Neural cell (in vitro differentiated cells): ENCODE measurements at regions not wholly inside any gene's neighbourhood (a gene's known extent, or its start where the extent isn't known, plus 50 kb on each side); places are given as distances from the start of the nearest gene placed in this dataset.
A peak's percentile ranks its signal among the peaks of the same experiment; 100 is the strongest.

Experiments used
- H2AFZ ChIP-seq: fragments of 200-600, 300-800 bp; sonication (generic), shearing (Covaris generic); 2 replicates; pipeline ENCODE4 v1.6.0; 2014; ENCODE audit warnings: low read depth, mild to moderate bottlenecking, antibody characterized with exemption, low read length, moderate library complexity
- H3F3A ChIP-seq: fragments of 200-600 bp; shearing (Covaris generic); 2 replicates; pipeline ENCODE4 v1.6.1; 2016; ENCODE audit warnings: mild to moderate bottlenecking, moderate library complexity, mixed read lengths, antibody characterized with exemption, low read length; ENCODE audit not compliant: insufficient read depth, poor library complexity, severe bottlenecking
- H3K27ac ChIP-seq: fragments of 200-600, 300-800 bp; sonication (generic), shearing (Covaris generic); 2 replicates; pipeline ENCODE4 v1.5.1; 2014; ENCODE audit warnings: mild to moderate bottlenecking, low read length, moderate library complexity
- H3K27me3 ChIP-seq: fragments of 300-800, 200-600 bp; sonication (generic), shearing (Covaris generic); 2 replicates; pipeline ENCODE4 v1.6.0; 2014; ENCODE audit warnings: mild to moderate bottlenecking, low read depth, low read length, moderate library complexity; ENCODE audit not compliant: insufficient read depth
- H3K36me3 ChIP-seq: fragments of 300-800, 200-600 bp; sonication (generic), shearing (Covaris generic); 2 replicates; pipeline ENCODE4 v1.5.1; 2014; ENCODE audit warnings: mild to moderate bottlenecking, antibody characterized with exemption, low read length, moderate library complexity; ENCODE audit not compliant: insufficient read depth
- H3K4me2 ChIP-seq: fragments of 300-800, 200-600 bp; sonication (generic), shearing (Covaris generic); 2 replicates; pipeline ENCODE4 v1.6.0; 2014; ENCODE audit warnings: mild to moderate bottlenecking, low read length
- H3K4me3 ChIP-seq: fragments of 300-800, 200-600 bp; sonication (generic), shearing (Covaris generic); 2 replicates; pipeline ENCODE4 v1.5.1; 2014; ENCODE audit warnings: mild to moderate bottlenecking, low read length, moderate library complexity
- H3K79me2 ChIP-seq: fragments of 200-600 bp; shearing (Covaris generic); replicated peaks from 2 replicates; pipeline ENCODE4 v1.6.0; 2014; ENCODE audit warnings: mild to moderate bottlenecking, low read length, moderate library complexity; ENCODE audit not compliant: insufficient read depth
- H3K9ac ChIP-seq: fragments of 300-800, 200-600 bp; sonication (generic), shearing (Covaris generic); 2 replicates; pipeline ENCODE4 v1.6.1; 2016; ENCODE audit warnings: mild to moderate bottlenecking, low read length, mixed read lengths
- H3K9me2 ChIP-seq: fragments of 200-600 bp; shearing (Covaris generic); 2 replicates; pipeline ENCODE4 v1.6.1; 2016; ENCODE audit warnings: mild to moderate bottlenecking, low read length, mixed read lengths; ENCODE audit not compliant: insufficient read depth
- H3K9me3 ChIP-seq: fragments of 200-600, 300-800 bp; sonication (generic), shearing (Covaris generic); 2 replicates; pipeline ENCODE4 v1.6.1; 2016; ENCODE audit warnings: mild to moderate bottlenecking, mixed run types, low read length, moderate library complexity, mixed read lengths
- H4K20me1 ChIP-seq: fragments of 200-600 bp; shearing (Covaris generic); 2 replicates; pipeline ENCODE4 v1.6.1; 2016; ENCODE audit warnings: mild to moderate bottlenecking, mixed run types; ENCODE audit not compliant: insufficient read depth
- EP300 ChIP-seq: fragments of 450-650 bp; conservative IDR thresholded peaks from 2 replicates; pipeline ENCODE4 v1.6.1; 2014; ENCODE audit warnings: antibody characterized with exemption, mild to moderate bottlenecking, moderate library complexity; ENCODE audit not compliant: poor library complexity, severe bottlenecking
- EZH2 ChIP-seq: fragments of 200-600, 300-800 bp; shearing (Covaris generic), sonication (generic); IDR thresholded peaks from 2 replicates; pipeline ENCODE4 v1.6.1; 2014; ENCODE audit warnings: antibody characterized with exemption, low read length, borderline replicate concordance, mild to moderate bottlenecking; ENCODE audit not compliant: insufficient read depth, poor library complexity, severe bottlenecking
- MXI1 ChIP-seq: fragments of 450-650 bp; conservative IDR thresholded peaks from 2 replicates; pipeline ENCODE4 v1.6.1; 2014; ENCODE audit warnings: antibody characterized with exemption, mild to moderate bottlenecking; ENCODE audit not compliant: poor library complexity, severe bottlenecking
- POLR2AphosphoS5 ChIP-seq: IDR thresholded peaks from 2 replicates; pipeline ENCODE4 v1.6.1; 2012
- RAD21 ChIP-seq: fragments of 450-650 bp; conservative IDR thresholded peaks from 2 replicates; pipeline ENCODE4 v1.6.1; 2014; ENCODE audit warnings: antibody characterized with exemption, mild to moderate bottlenecking, moderate library complexity
- SMC3 ChIP-seq: fragments of 450-650 bp; conservative IDR thresholded peaks from 2 replicates; pipeline ENCODE4 v1.6.1; 2014; ENCODE audit warnings: antibody characterized with exemption, mild to moderate bottlenecking, moderate library complexity; ENCODE audit not compliant: poor library complexity
- TAF1 ChIP-seq: IDR thresholded peaks from 2 replicates; pipeline ENCODE4 v1.6.1; 2012; ENCODE audit warnings: low read depth
- TF ChIP-seq, protein P1 (sequence below): IDR thresholded peaks from 2 replicates; pipeline ENCODE4 v1.6.1; 2012; ENCODE audit warnings: borderline replicate concordance
- TF ChIP-seq, protein P2 (sequence below): fragments of 450-650 bp; IDR thresholded peaks from 2 replicates; pipeline ENCODE4 v1.5.1; 2014; ENCODE audit warnings: antibody characterized with exemption, mild to moderate bottlenecking, moderate library complexity; ENCODE audit not compliant: poor library complexity, severe bottlenecking

DNA sequence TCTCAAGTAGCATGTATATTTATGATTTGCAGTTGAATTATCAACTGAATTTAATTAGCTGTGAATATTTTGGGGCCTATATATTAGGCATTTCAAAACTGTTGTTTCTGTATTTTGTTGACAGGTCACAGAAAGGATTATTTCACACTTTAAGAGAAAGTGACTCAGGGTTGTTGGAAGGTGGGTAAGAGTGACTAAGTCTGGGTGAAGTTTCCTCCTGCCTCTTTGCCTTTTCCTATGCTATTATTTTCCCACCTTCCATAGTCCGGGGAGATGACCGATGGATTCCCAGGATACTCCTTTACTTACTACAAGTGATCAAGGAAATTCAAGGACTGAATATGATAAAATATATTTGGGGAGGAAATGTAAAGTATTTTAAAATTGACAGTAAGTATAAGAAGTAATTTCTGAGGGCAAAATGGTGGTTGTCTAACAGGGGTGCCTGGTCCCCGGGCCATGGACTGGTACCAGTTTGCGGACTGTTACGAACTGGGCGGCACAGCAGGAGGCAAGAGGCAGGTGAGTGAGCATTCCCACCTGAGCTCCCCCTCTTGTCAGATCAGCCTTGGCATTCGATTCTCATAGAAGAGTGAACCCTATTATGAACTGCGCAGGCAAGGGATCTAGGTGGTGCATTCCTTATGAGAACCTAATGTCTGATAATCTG, 175.5 kb upstream of the GPRIN3 start:
- TF ChIP-seq, protein P1, sequence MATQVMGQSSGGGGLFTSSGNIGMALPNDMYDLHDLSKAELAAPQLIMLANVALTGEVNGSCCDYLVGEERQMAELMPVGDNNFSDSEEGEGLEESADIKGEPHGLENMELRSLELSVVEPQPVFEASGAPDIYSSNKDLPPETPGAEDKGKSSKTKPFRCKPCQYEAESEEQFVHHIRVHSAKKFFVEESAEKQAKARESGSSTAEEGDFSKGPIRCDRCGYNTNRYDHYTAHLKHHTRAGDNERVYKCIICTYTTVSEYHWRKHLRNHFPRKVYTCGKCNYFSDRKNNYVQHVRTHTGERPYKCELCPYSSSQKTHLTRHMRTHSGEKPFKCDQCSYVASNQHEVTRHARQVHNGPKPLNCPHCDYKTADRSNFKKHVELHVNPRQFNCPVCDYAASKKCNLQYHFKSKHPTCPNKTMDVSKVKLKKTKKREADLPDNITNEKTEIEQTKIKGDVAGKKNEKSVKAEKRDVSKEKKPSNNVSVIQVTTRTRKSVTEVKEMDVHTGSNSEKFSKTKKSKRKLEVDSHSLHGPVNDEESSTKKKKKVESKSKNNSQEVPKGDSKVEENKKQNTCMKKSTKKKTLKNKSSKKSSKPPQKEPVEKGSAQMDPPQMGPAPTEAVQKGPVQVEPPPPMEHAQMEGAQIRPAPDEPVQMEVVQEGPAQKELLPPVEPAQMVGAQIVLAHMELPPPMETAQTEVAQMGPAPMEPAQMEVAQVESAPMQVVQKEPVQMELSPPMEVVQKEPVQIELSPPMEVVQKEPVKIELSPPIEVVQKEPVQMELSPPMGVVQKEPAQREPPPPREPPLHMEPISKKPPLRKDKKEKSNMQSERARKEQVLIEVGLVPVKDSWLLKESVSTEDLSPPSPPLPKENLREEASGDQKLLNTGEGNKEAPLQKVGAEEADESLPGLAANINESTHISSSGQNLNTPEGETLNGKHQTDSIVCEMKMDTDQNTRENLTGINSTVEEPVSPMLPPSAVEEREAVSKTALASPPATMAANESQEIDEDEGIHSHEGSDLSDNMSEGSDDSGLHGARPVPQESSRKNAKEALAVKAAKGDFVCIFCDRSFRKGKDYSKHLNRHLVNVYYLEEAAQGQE, result no peak
- no peak for TF ChIP-seq TAF1
- no peak for TF ChIP-seq EP300
- H3K9ac ChIP-seq, result no peak overlapping the region

DNA sequence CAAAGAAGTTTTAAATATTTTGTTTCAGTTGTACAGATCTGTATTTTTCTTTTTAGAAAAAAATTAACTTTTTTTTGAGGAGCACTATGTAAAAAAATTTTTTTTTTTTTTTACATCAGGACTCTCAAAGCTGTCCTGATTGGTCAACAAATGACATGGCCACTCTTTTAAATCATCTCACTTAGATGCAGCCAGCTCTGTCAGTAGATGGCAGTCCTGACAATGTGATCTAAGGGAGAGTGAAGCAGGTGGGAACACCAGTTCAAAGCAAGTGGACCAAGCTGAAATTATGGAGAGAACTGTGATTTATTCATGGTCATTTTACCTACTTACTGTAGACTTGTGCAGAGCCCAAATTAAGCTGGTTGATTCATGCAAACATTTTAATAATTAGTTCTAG, 174.7 kb upstream of the GPRIN3 start:
- Histone ChIP-seq H3K79me2 (no peaks in the 10 kb centered on the region), H3K36me3 (no peaks in the 10 kb centered on the region), H3F3A (no peaks in the 10 kb centered on the region), H4K20me1 (no peaks in the 10 kb centered on the region), H3K9me3 (no peaks in the 10 kb centered on the region), H3K27me3 (no peaks in the 10 kb centered on the region), H3K9me2 (no peaks in the 10 kb centered on the region), H2AFZ (no peak overlapping the region), H3K9ac (no peak overlapping the region), H3K4me2 (no peak overlapping the region), H3K4me3 (no peak overlapping the region), H3K27ac (no peak overlapping the region)
- TF ChIP-seq POLR2AphosphoS5 (no peak), TAF1 (no peak), RAD21 (peak; percentile 34), EP300 (no peak), MXI1 (no peak)
- TF ChIP-seq, protein P2, sequence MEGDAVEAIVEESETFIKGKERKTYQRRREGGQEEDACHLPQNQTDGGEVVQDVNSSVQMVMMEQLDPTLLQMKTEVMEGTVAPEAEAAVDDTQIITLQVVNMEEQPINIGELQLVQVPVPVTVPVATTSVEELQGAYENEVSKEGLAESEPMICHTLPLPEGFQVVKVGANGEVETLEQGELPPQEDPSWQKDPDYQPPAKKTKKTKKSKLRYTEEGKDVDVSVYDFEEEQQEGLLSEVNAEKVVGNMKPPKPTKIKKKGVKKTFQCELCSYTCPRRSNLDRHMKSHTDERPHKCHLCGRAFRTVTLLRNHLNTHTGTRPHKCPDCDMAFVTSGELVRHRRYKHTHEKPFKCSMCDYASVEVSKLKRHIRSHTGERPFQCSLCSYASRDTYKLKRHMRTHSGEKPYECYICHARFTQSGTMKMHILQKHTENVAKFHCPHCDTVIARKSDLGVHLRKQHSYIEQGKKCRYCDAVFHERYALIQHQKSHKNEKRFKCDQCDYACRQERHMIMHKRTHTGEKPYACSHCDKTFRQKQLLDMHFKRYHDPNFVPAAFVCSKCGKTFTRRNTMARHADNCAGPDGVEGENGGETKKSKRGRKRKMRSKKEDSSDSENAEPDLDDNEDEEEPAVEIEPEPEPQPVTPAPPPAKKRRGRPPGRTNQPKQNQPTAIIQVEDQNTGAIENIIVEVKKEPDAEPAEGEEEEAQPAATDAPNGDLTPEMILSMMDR, result peak; percentile 36

More for the DNA sequence above, 175.5 kb upstream of the GPRIN3 start:
- Histone ChIP-seq H3K36me3 (no peaks in the 10 kb centered on the region), H3K4me3 (no peak overlapping the region), H3K4me2 (no peak overlapping the region), H3F3A (no peaks in the 10 kb centered on the region), H3K9me2 (no peaks in the 10 kb centered on the region), H3K27ac (no peak overlapping the region), H3K9me3 (no peaks in the 10 kb centered on the region), H4K20me1 (no peaks in the 10 kb centered on the region), H3K79me2 (no peaks in the 10 kb centered on the region), H3K27me3 (no peaks in the 10 kb centered on the region), H2AFZ (no peak overlapping the region)

DNA sequence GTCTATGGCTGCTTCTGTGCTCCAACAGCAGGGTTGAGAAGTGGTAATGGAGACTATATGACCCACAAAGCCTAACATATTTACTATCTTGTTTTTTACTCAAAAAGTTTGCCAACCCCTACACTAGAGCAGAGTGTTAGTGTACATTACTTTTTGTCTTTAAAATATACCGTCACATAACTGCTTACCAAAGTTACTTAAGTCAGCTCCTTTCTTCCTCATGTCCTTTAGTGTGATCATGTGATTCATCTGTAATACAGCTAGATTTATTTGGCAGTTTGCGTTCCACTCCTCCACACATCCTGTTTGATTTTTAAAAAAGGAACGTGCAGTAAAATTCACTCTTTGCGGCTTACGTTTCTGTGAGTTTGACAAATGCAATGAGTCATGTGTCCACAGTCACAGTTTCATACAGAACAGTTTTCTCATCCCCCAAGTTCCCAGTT, 162.4 kb upstream of the GPRIN3 start:
- Histone ChIP-seq H3K27ac (no peak overlapping the region), H3K4me2 (no peak overlapping the region), H3K9ac (no peak overlapping the region), H2AFZ (no peak overlapping the region), H3F3A (no peaks in the 10 kb centered on the region), H3K9me3 (no peaks in the 10 kb centered on the region), H3K4me3 (no peak overlapping the region), H3K9me2 (no peaks in the 10 kb centered on the region), H3K36me3 (no peaks in the 10 kb centered on the region), H4K20me1 (no peaks in the 10 kb centered on the region), H3K27me3 (no peaks in the 10 kb centered on the region), H3K79me2 (no peaks in the 10 kb centered on the region)
- no peak for TF ChIP-seq EZH2
- TF ChIP-seq, protein P1, result no peak
- TF ChIP-seq, protein P2, result no peak
- TF ChIP-seq SMC3, result no peak
- TF ChIP-seq MXI1, result no peak
- TF ChIP-seq TAF1, result no peak
- no peak for TF ChIP-seq POLR2AphosphoS5
- no peak for TF ChIP-seq EP300
- TF ChIP-seq RAD21, result no peak
